C4-2B (cell line): ENCODE measurements at regions not wholly inside any gene's neighbourhood (a gene's known extent, or its start where the extent isn't known, plus 50 kb on each side); places are given as distances from the start of the nearest gene placed in this dataset.

Experiments
- H3K27ac ChIP-seq: fragments of 450-650 bp; 2 replicates; pipeline ENCODE4 v1.5.1; 2017
- ZFX ChIP-seq: fragments of 450-650 bp; IDR thresholded peaks from 2 replicates; pipeline ENCODE4 v1.6.1; 2017
- TF ChIP-seq, protein P1 (sequence below): fragments of 450-650 bp; conservative IDR thresholded peaks from 2 replicates; pipeline ENCODE4 v1.5.1; 2017; ENCODE audit warnings: mild to moderate bottlenecking

DNA sequence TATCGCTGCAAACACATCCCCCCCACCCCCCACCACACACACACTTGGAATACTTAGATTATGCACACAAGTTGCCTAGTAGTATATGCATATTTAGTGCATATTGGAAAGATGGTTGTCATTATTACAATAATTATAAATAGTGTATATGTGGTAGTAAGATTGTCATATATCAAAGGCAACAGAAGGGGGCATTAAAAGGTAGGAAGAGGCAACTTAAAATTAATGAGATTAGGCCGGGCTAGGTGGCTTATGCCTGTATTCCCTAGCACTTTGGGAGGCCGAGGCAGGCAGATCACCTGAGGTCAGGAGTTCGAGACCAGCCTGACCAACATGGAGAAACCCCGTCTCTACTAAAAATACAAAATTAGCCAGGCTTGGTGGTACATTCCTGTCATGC is 52.1 kb downstream of the GSC start:
- TF ChIP-seq, protein P1, sequence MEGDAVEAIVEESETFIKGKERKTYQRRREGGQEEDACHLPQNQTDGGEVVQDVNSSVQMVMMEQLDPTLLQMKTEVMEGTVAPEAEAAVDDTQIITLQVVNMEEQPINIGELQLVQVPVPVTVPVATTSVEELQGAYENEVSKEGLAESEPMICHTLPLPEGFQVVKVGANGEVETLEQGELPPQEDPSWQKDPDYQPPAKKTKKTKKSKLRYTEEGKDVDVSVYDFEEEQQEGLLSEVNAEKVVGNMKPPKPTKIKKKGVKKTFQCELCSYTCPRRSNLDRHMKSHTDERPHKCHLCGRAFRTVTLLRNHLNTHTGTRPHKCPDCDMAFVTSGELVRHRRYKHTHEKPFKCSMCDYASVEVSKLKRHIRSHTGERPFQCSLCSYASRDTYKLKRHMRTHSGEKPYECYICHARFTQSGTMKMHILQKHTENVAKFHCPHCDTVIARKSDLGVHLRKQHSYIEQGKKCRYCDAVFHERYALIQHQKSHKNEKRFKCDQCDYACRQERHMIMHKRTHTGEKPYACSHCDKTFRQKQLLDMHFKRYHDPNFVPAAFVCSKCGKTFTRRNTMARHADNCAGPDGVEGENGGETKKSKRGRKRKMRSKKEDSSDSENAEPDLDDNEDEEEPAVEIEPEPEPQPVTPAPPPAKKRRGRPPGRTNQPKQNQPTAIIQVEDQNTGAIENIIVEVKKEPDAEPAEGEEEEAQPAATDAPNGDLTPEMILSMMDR, result no peak
- TF ChIP-seq ZFX, result no peak
- H3K27ac ChIP-seq, result no peak overlapping the region

- no peak for TF ChIP-seq ZFX
- TF ChIP-seq, protein P1, result no peak
- no peak overlapping the region for H3K27ac ChIP-seq
Measured at GRCh38 chr14:94716976-94717375, 52.9 kb downstream of the GSC start.

DNA sequence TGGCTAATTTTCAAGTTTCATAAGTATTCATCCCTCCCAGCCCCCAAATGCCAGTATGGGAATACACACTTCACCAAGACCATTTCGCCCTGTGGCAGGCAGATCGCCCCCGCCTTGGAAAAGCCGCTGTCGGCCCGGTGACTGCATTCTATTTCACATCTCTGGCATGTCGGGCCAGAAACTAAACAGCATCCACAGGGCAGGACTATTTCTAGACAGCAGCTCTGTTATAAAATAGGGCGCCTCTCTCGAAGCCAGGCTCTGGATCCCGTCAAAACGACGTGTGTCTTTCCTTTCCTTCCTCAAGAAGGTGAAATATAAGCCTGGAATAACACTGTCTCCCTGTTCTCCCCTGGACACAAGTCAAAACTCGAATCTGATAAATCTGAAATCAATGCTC is 56.8 kb downstream of the GSC start:
- no peak overlapping the region for H3K27ac ChIP-seq
- TF ChIP-seq ZFX, result no peak
- TF ChIP-seq, protein P1, result no peak

DNA sequence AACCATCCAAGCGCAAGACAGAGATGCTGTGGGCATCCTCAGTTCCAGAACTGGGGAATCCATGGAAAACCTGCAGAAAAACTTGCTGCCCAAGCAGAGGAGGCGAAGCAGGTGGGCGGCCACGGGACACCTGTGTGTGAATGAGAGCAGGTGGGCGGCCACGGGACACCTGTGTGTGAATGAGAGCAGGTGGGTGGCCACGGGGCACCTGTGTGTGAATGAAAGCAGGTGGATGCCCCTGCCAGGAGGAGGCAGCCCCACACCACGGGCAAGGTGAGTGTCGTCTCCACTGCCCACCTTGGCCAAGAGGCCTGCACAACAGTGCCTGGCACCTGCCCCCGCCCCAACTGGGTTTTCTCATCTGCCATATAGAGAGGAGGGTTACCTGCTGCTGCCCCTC is 59.2 kb downstream of the GSC start:
- TF ChIP-seq ZFX, result no peak
- TF ChIP-seq, protein P1, result no peak
- no peak overlapping the region for H3K27ac ChIP-seq

GRCh38 chr14:94707494-94707893 is 62.4 kb downstream of the GSC start:
- no peak for TF ChIP-seq ZFX
- TF ChIP-seq, protein P1, result no peak
- H3K27ac ChIP-seq, result no peak overlapping the region

DNA sequence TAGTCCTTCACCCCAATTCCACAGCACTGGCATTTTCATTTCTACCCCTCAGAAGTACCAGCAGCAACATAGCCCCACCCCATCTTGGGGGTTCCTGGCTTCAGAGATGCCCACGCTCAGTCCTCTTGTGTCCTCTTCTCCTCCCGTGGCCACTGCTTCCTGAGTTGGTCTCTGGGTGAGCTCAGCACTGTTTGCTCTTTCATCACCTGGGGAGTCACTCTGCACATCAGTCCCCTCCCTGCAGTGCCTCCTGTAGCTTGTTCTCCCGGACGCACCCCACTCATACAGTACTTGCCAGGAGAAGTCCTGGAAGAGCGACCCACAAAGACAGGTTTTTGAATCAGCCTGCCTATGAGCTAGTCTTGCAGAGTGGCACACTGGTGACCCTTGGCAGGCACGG is 63.8 kb downstream of the GSC start:
- TF ChIP-seq ZFX, result no peak
- no peak overlapping the region for H3K27ac ChIP-seq

GRCh38 chr14:94702629-94703028 is 67.3 kb downstream of the GSC start:
- TF ChIP-seq, protein P1, result no peak
- no peak for TF ChIP-seq ZFX
- no peak overlapping the region for H3K27ac ChIP-seq

GRCh38 chr14:94701861-94702370 is 68.0 kb downstream of the GSC start:
- no peak overlapping the region for H3K27ac ChIP-seq

More at GRCh38 chr14:94701861-94702370, 68.0 kb downstream of the GSC start:
- TF ChIP-seq ZFX, result no peak
- TF ChIP-seq, protein P1, result no peak
